ENCODE measurements at regions not wholly inside any gene's neighbourhood (a gene's known extent, or its start where the extent isn't known, plus 50 kb on each side); places are given as distances from the start of the nearest gene placed in this dataset.

- Mint-ChIP-seq H3K27me3 (peaks cover 12% of the 10 kb centered on the region), H3K4me1 (ENCODE audit: unreplicated experiment) (no peaks in the 10 kb centered on the region), H3K27ac (no peak overlapping the region), H3K4me3 (no peak overlapping the region), H3K36me3 (no peaks in the 10 kb centered on the region), H3K9me3 (no peaks in the 10 kb centered on the region)
- no peak for TF ChIP-seq CTCF (conservative IDR thresholded peaks at IDR 0.05)
- DNase-seq (ENCODE audit: extremely low spot score, unreplicated experiment) = no peak
Observed at GRCh38 chr7:93006480-93007095, 111.2 kb downstream of the SAMD9 start.

GRCh38 chr7:93004906-93005305, 112.9 kb downstream of the SAMD9 start:
- H3K9me3 Mint-ChIP-seq = no peaks in the 10 kb centered on the region
- H3K4me3 Mint-ChIP-seq = no peak overlapping the region
- TF ChIP-seq CTCF (conservative IDR thresholded peaks at IDR 0.05) = no peak
- H3K4me1 Mint-ChIP-seq (ENCODE audit: unreplicated experiment) = no peaks in the 10 kb centered on the region
- H3K27me3 Mint-ChIP-seq = peaks cover 9% of the 10 kb centered on the region
- H3K36me3 Mint-ChIP-seq = no peaks in the 10 kb centered on the region
- DNase-seq (ENCODE audit: extremely low spot score, unreplicated experiment) = no peak
- H3K27ac Mint-ChIP-seq = no peak overlapping the region

- no peak for DNase-seq (ENCODE audit: extremely low spot score, unreplicated experiment)
- Mint-ChIP-seq H3K27ac (no peak overlapping the region), H3K9me3 (no peaks in the 10 kb centered on the region), H3K4me3 (no peak overlapping the region), H3K27me3 (peaks cover 5% of the 10 kb centered on the region), H3K4me1 (ENCODE audit: unreplicated experiment) (no peaks in the 10 kb centered on the region), H3K36me3 (no peaks in the 10 kb centered on the region)
- TF ChIP-seq CTCF (conservative IDR thresholded peaks at IDR 0.05) = no peak
Observed at GRCh38 chr7:92997719-92998118, 120.1 kb downstream of the SAMD9 start.

DNA sequence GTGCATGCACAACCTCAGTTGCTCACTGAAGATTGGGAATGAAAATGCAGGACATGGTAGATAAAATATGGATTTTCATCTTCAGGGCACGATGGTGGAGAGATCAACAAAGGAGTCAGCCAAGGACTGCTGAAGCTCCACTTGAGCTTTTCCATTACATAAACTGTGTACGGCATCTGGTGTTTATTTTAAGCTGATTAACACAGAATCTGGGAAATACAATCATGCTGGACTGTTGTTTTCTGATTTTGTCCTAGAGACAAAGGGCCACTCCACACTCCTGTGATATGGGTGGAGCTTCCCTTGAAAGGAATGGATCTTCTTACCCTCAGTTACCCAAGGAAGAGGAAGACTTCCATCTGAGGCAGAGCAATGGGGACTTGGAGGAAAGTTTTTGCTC, 120.6 kb downstream of the SAMD9 start:
- no peak overlapping the region for H3K4me3 Mint-ChIP-seq
- TF ChIP-seq CTCF (conservative IDR thresholded peaks at IDR 0.05) = no peak
- H3K27me3 Mint-ChIP-seq = peaks cover 4% of the 10 kb centered on the region
- no peaks in the 10 kb centered on the region for H3K4me1 Mint-ChIP-seq (ENCODE audit: unreplicated experiment)
- DNase-seq (ENCODE audit: extremely low spot score, unreplicated experiment) = no peak
- H3K36me3 Mint-ChIP-seq = no peaks in the 10 kb centered on the region
- H3K27ac Mint-ChIP-seq = no peak overlapping the region
- no peaks in the 10 kb centered on the region for H3K9me3 Mint-ChIP-seq

- Mint-ChIP-seq H3K27ac (no peak overlapping the region), H3K36me3 (no peaks in the 10 kb centered on the region), H3K27me3 (peaks cover 4% of the 10 kb centered on the region), H3K4me1 (ENCODE audit: unreplicated experiment) (no peaks in the 10 kb centered on the region), H3K4me3 (no peak overlapping the region), H3K9me3 (no peaks in the 10 kb centered on the region)
- no peak for DNase-seq (ENCODE audit: extremely low spot score, unreplicated experiment)
- TF ChIP-seq CTCF (conservative IDR thresholded peaks at IDR 0.05) = no peak
Observed at GRCh38 chr7:92994901-92995300, 122.9 kb downstream of the SAMD9 start.

- no peak for TF ChIP-seq CTCF (conservative IDR thresholded peaks at IDR 0.05)
- no peaks in the 10 kb centered on the region for H3K36me3 Mint-ChIP-seq
- no peak overlapping the region for H3K27ac Mint-ChIP-seq
- H3K9me3 Mint-ChIP-seq = peaks cover 4% of the 10 kb centered on the region
- H3K27me3 Mint-ChIP-seq = no peaks in the 10 kb centered on the region
- H3K4me3 Mint-ChIP-seq = no peak overlapping the region
- peaks cover 6% of the 10 kb centered on the region for H3K4me1 Mint-ChIP-seq (ENCODE audit: unreplicated experiment)
- DNase-seq (ENCODE audit: extremely low spot score, unreplicated experiment) = no peak
Observed at GRCh38 chr7:92992932-92993331, 124.8 kb downstream of the SAMD9 start.
